Psoas muscle (tissue), 7 donors: ENCODE measurements at regions not wholly inside any gene's neighbourhood (a gene's known extent, or its start where the extent isn't known, plus 50 kb on each side); places are given as distances from the start of the nearest gene placed in this dataset.

Experiments used
- ATAC-seq, 4 donors: fragments of 200-7000 bp; cut with Tn5 transposase; one replicate each; pipeline ENCODE4 v1.9.1; 2020; ENCODE audit warnings: moderate library complexity in 3 of 4, mild to moderate bottlenecking in 2 of 4
- DNase-seq, 2 donors: peaks; one replicate each; pipeline ENCODE4 v3.0.0-alpha.2; 2020
- H3K27ac ChIP-seq: fragments of 200-600 bp; one replicate; pipeline ENCODE4 v1.8.0; 2022
- H3K27me3 ChIP-seq, 3 donors: fragments of 200-600 bp in 1 of 3; one replicate each; pipeline versions ENCODE4 v1.6.1 to v1.8.0; 2013 to 2022; ENCODE audit warnings: low read length in 2 of 3, mild to moderate bottlenecking in 2 of 3, moderate library complexity in 1 of 3; ENCODE audit not compliant: insufficient read depth in 3 of 3
- H3K36me3 ChIP-seq, 2 donors: fragments of 200-600 bp in 1 of 2; one replicate each; pipeline versions ENCODE4 v1.6.1 to v1.8.0; 2013 to 2022; ENCODE audit warnings: low read depth in 1 of 2, mild to moderate bottlenecking in 1 of 2, moderate library complexity in 1 of 2; ENCODE audit not compliant: insufficient read depth in 1 of 2
- H3K4me1 ChIP-seq: fragments of 200-600 bp; one replicate; pipeline ENCODE4 v1.8.0; 2022
- H3K4me3 ChIP-seq: fragments of 200-600 bp; one replicate; pipeline ENCODE4 v1.8.0; 2022; ENCODE audit warnings: mild to moderate bottlenecking
- H3K9me3 ChIP-seq: fragments of 200-600 bp; one replicate; pipeline ENCODE4 v1.8.0; 2022
- WGBS, 3 donors: extraction: QIAGEN DNeasy Blood & Tissue Kit; methylation state at CpG; one replicate each; pipeline versions ENCODE4 v1.1.6 to v1.1.7; 2013; 5-methylcytosine and 5-hydroxymethylcytosine counted together
- intact Hi-C, 2 donors: fragments of 100-400 bp; cut with DNase I; formaldehyde crosslinking; loops; one replicate each; pipeline versions ENCODE4 v1.11.0 to v1.14.2; 2022
- TF ChIP-seq, protein P1 (sequence below): fragments of 200-600 bp; IDR thresholded peaks from one replicate; pipeline ENCODE4 v1.8.0; 2022; ENCODE audit warnings: antibody characterized with exemption
- donor health status: healthy with polysubstance abuse.
- donor health status: DM: no; HTN: no; CAD: no; lungs with moderate emphysema.
- donor health status: Bipolar disorder and iron deficiency.
- donor health status: healthy.
- donor health status: DM: yes; HTN: yes; CAD: no.
- donor health status: DM: no; HTN: no; CAD: no.
- donor health status: DM: yes; HTN: yes; CAD: no.

DNA sequence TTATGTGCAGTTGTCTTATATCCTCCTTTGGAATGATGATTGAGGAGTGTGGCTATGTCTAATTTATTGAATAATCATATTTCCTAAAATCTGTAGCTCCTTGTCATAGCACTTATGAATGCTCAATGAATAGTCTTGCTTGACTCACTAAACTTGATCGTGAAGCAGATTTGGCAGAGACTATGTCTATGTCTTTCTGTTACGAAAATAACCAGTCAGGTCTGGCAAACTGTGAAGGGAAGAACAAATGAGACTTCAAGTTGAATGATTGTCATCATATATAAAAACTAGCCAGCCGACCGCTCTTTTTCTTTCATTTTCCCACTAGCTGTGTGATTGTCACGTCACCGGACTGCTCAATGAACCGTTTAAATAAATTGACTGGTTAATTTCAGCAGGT, 1303.9 kb upstream of the GJE1 start:
- no peak for ATAC-seq
- WGBS, 3 donors = 80 to 83% (median 82%) methylated on average over 7 of the region's 7 CpGs
- TF ChIP-seq, protein P1, sequence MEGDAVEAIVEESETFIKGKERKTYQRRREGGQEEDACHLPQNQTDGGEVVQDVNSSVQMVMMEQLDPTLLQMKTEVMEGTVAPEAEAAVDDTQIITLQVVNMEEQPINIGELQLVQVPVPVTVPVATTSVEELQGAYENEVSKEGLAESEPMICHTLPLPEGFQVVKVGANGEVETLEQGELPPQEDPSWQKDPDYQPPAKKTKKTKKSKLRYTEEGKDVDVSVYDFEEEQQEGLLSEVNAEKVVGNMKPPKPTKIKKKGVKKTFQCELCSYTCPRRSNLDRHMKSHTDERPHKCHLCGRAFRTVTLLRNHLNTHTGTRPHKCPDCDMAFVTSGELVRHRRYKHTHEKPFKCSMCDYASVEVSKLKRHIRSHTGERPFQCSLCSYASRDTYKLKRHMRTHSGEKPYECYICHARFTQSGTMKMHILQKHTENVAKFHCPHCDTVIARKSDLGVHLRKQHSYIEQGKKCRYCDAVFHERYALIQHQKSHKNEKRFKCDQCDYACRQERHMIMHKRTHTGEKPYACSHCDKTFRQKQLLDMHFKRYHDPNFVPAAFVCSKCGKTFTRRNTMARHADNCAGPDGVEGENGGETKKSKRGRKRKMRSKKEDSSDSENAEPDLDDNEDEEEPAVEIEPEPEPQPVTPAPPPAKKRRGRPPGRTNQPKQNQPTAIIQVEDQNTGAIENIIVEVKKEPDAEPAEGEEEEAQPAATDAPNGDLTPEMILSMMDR = no peak
- Histone ChIP-seq H3K36me3 (no peaks in the 10 kb centered on the region), H3K4me1 (no peaks in the 10 kb centered on the region), H3K27me3 (no peaks in the 10 kb centered on the region), H3K9me3 (no peaks in the 10 kb centered on the region), H3K27ac (no peak overlapping the region), H3K4me3 (no peak overlapping the region)
- DNase-seq = no peak
- intact Hi-C loops = no loop called here

DNA sequence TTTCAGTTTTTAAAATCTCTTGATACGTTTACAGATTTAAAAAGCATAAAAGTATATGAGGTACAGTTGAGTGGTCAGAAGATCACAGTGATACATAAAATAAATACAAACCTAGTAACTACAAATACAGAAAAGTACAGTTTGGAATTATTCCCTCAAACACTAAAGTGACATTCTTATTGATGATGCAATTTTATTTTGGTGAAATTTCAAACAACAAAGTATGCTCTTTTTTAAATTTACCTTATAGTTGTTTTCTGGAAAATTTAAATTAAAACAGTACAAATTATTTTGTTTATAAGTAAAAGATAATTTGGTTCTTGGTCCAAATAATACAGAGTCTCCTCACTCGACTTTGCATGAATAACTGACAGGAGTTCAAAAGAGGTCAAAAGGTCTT, 1305.1 kb upstream of the GJE1 start:
- no peak overlapping the region for H3K4me3 ChIP-seq
- H3K36me3 ChIP-seq = no peaks in the 10 kb centered on the region
- WGBS, 3 donors = 48 to 83% (median 51%) methylated on average over 2 of the region's 2 CpGs
- no peak for DNase-seq
- ATAC-seq = no peak
- TF ChIP-seq, protein P1 = no peak
- H3K4me1 ChIP-seq = no peaks in the 10 kb centered on the region
- H3K27me3 ChIP-seq = no peaks in the 10 kb centered on the region
- no peak overlapping the region for H3K27ac ChIP-seq
- intact Hi-C loops = no loop called here
- no peaks in the 10 kb centered on the region for H3K9me3 ChIP-seq

DNA sequence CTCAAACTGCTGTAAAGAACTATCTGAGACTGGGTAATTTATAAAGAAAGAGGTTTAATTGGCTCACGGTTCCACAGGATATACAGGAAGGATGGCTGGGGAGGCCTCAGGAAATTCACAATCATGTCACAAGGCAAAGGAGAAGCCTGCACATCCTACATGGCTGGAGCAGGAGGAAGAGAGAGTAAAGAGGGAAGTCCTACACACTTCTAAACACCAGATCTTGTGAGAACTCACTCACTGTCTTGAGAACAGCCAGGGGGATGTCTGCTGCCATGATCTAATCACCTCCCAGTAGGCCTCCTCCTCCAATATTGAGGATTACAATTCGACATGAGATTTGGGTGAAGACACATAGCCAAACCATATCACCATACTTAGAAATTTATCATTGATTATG, 1307.0 kb upstream of the GJE1 start:
- ATAC-seq (no peak), DNase-seq (no peak)
- Histone ChIP-seq H3K4me3 (no peak overlapping the region), H3K9me3 (no peaks in the 10 kb centered on the region), H3K27ac (no peak overlapping the region), H3K36me3 (no peaks in the 10 kb centered on the region), H3K4me1 (no peaks in the 10 kb centered on the region), H3K27me3 (no peaks in the 10 kb centered on the region)
- TF ChIP-seq, protein P1 = no peak
- 85 to 88% (median 87%) methylated on average over 2 of the region's 2 CpGs for WGBS, 3 donors
- intact Hi-C loops = no loop called here

DNA sequence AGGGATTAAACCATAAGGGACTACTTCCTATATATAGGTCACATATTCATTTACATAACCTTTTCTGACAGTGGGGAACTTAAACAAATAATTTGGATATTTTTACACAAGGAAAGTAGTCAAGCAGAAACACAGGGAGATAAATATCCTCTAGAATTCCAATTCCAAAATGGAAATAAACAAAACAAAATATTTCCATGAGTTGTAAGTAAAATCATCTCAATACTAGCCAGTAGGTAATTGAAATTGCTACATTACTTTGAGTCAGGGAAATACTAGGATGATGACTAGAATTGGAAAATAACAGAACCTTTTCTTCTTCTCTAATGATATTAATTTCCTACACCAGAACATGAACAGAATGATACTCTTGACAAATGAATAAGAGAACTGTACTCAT, 1308.1 kb upstream of the GJE1 start:
- Histone ChIP-seq H3K4me1 (no peaks in the 10 kb centered on the region), H3K27ac (no peak overlapping the region), H3K36me3 (no peaks in the 10 kb centered on the region), H3K4me3 (no peak overlapping the region), H3K27me3 (no peaks in the 10 kb centered on the region), H3K9me3 (no peaks in the 10 kb centered on the region)
- TF ChIP-seq, protein P1 = no peak
- intact Hi-C loops = no loop called here
- ATAC-seq = no peak
- DNase-seq = no peak

DNA sequence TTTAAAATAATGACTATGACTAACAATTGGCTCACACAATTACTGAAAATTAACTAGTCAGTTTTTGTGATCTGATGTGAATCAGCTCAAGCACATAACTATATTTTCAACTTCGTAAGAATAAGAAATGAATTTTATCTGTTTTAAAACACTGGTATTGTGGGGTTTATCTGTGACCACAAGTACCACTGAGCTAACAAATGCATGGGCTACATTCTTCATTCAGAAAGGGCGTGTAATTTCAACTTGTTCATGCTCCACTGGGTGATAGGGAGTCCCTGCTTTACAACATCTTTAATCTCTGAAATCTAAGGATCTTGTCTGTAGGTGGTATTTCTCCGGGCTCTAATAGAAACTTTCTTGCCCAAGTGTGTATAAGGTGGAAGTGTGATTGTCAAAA, 1311.5 kb upstream of the GJE1 start:
- DNase-seq (no peak), ATAC-seq (no peak)
- Histone ChIP-seq H3K27ac (no peak overlapping the region), H3K36me3 (no peaks in the 10 kb centered on the region), H3K27me3 (no peaks in the 10 kb centered on the region), H3K4me3 (no peak overlapping the region), H3K4me1 (no peaks in the 10 kb centered on the region), H3K9me3 (no peaks in the 10 kb centered on the region)
- TF ChIP-seq, protein P1 = no peak
- WGBS, 3 donors = 68 to 82% (median 74%) methylated on average over 3 of the region's 3 CpGs
- intact Hi-C loops = no loop called here
